Immature natural killer cell (primary cell): ENCODE measurements at regions not wholly inside any gene's neighbourhood (a gene's known extent, or its start where the extent isn't known, plus 50 kb on each side); places are given as distances from the start of the nearest gene placed in this dataset.
"Not testable (repeated sequence)": the region's sequence is repeated elsewhere in the genome, so short reads cannot be mapped to it uniquely, and the experiment has no call there.

Source experiments
- DNase-seq, 3 donors: peaks; one replicate each; pipeline ENCODE4 v3.0.0; 2022; ENCODE audit warnings: mixed read lengths in 1 of 3
- H3K27ac Mint-ChIP-seq, 6 donors: one replicate each; pipeline ENCODE4 v1.8.0; 2020; ENCODE audit warnings: mixed read lengths in 6 of 6, mild to moderate bottlenecking in 5 of 6, inconsistent platforms in 4 of 6, moderate library complexity in 3 of 6
- H3K27me3 Mint-ChIP-seq, 3 donors: one replicate each; pipeline ENCODE4 v1.8.0; 2020 to 2021; ENCODE audit warnings: low read depth in 3 of 3, mild to moderate bottlenecking in 3 of 3, mixed read lengths in 3 of 3, moderate library complexity in 3 of 3, inconsistent platforms in 1 of 3
- H3K36me3 Mint-ChIP-seq, 3 donors: one replicate each; pipeline ENCODE4 v1.8.0; 2020; ENCODE audit warnings: mixed read lengths in 3 of 3, inconsistent platforms in 2 of 3, mild to moderate bottlenecking in 2 of 3
- H3K4me1 Mint-ChIP-seq, 2 donors: one replicate each; pipeline ENCODE4 v1.8.0; 2020; ENCODE audit warnings: inconsistent platforms in 2 of 2, mild to moderate bottlenecking in 2 of 2, mixed read lengths in 2 of 2, moderate library complexity in 1 of 2
- H3K4me3 Mint-ChIP-seq, 5 donors: one replicate each; pipeline ENCODE4 v1.8.0; 2020; ENCODE audit warnings: mild to moderate bottlenecking in 5 of 5, mixed read lengths in 5 of 5, inconsistent platforms in 3 of 5, moderate library complexity in 3 of 5
- H3K9me3 Mint-ChIP-seq, 6 donors: one replicate each; pipeline ENCODE4 v1.8.0; 2020; ENCODE audit warnings: mild to moderate bottlenecking in 6 of 6, mixed read lengths in 6 of 6, inconsistent platforms in 4 of 6, moderate library complexity in 3 of 6

DNA sequence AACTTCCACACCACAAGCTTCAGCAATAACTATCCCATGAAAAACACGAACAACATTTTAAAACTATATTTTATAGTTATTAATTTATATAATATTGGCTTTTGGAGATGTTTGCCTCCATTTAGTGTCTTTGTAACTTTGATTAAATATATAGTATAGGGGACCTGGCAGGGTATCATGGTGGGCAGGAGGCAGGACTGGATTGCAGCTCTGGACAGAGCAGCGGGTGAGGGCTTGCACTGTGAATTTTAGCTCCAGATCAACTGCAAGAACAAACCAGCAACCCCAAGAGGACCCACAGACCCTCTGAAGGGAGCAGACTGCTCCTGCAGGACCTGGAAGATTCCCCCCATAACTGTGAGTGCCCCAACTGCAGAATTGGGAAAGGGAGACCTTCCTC, 777.9 kb downstream of the KCNJ2 start:
- Mint-ChIP-seq H3K36me3 (no peaks in the 10 kb centered on the region), H3K27ac (no peak overlapping the region), H3K9me3 (peaks cover 7 to 45% (median 23%) of the 10 kb centered on the region in 6 donors), H3K27me3 (peaks cover 0 to 5% (median 0%) of the 10 kb centered on the region in 3 donors), H3K4me1 (no peaks in the 10 kb centered on the region), H3K4me3 (no peak overlapping the region)
- DNase-seq = no peak

DNA sequence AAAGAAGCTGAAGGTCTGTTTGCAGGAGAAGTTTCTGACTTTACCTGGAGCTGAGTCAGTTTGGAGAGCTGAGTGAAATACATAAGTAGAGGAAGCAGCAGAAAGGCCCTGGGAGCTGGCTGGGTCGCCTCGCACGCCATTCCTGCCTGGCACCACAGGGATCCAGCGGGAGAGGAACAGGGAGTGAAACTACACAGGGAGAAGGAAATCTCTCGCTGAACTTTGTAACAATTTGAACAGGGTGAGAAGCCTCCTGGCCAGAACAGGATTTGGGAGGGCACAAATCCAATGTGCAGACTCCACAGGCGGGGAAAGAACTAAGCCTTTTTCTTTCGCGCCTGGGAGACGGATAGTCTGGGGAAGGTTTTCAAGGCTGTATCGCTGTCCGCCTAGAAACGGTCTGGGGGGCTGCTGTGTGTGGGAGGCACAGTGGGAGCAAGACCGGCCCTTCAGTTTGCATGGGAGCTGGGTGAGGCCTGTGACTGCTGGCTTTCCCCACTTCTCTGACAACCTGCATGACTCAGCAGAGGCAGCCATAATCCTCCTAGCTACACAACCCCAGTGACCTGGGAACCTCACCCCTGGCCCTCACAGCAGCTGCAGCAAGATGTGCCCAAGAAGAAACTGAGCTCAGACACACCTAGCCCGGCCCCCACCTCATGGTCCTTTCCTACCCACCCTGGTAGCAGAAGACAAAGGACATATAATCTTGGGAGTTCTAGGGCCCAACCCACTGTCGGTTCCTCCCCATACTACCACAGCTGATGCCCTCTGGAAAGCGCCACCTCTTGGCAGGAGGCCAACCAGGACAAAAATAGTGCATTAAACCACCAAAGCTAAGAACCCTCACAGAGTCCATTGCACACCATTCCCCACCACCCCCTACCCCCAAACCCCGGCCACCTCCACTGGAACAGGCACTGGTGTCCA, 778.6 kb downstream of the KCNJ2 start:
- Mint-ChIP-seq H3K36me3 (no peaks in the 10 kb centered on the region), H3K9me3 (peaks cover 10 to 46% (median 27%) of the 10 kb centered on the region in 6 donors), H3K4me1 (no peaks in the 10 kb centered on the region), H3K4me3 (no peak overlapping the region), H3K27me3 (peaks cover 0 to 5% (median 0%) of the 10 kb centered on the region in 3 donors), H3K27ac (no peak overlapping the region)
- no peak for DNase-seq

DNA sequence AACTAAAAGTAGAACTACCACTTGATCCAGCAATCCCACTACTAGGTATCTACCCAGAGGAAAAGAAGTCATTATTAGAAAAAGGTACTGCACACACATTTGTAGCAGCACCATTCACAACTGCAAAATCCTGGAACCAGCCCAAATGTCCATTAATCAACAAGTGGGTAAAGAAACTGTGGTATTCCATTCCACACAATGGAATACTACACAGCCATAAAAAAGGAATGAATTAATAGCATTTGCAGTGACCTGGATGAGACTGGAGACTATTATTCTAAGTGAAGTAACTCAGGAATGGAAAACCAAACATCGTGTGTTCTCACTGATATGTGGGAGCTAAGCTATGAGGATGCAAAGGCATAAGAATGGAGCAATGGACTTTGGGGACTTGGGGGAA, 783.8 kb downstream of the KCNJ2 start:
- H3K9me3 Mint-ChIP-seq = peaks cover 7 to 29% (median 23%) of the 10 kb centered on the region in 6 donors
- not testable (repeated sequence) for DNase-seq, H3K36me3 Mint-ChIP-seq, H3K4me3 Mint-ChIP-seq, H3K4me1 Mint-ChIP-seq, H3K27ac Mint-ChIP-seq, H3K27me3 Mint-ChIP-seq

DNA sequence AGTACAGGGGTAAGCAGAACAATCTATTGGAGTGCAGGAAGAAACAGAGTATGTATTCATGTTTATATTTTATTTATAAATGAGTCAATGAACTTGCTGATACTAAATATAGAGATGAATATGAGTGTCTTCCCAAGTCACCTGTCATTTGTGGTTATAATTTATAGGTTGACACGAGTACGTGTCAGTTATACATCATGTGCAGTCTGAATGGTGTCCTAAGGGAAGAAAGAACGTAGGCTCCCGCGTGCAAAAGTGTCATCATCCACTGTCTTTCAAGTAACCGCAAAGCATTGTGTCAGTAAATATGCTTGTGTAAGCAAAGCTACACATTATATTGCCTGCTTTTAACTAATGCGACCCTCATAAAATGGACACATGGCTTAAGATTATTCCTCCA, 786.1 kb downstream of the KCNJ2 start:
- no peak for DNase-seq
- Mint-ChIP-seq H3K4me1 (no peaks in the 10 kb centered on the region), H3K27me3 (peaks cover 0 to 5% (median 1%) of the 10 kb centered on the region in 3 donors), H3K27ac (no peak overlapping the region), H3K4me3 (no peak overlapping the region), H3K9me3 (peaks cover 7 to 27% (median 14%) of the 10 kb centered on the region in 6 donors), H3K36me3 (no peaks in the 10 kb centered on the region)

DNA sequence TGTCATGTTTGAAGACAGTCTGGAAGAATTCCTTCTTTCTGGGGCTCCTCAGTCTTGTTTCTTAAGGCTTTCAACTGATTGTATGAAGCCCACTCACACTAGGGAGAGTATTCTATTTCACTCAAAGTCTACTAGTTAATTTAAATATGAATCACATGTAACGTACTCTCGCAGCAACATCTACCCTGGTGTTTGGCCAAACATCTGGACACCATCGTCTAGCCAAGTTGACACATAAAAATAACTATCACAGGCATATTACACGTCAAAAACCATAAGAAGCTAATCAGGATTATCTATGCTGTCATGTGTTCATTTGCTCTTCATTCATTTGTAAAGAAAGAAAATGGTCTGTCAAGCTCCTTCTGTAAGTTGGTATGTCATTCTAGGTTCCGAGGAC, 787.4 kb downstream of the KCNJ2 start:
- Mint-ChIP-seq H3K4me3 (no peak overlapping the region), H3K4me1 (no peaks in the 10 kb centered on the region), H3K9me3 (peaks cover 5 to 25% (median 13%) of the 10 kb centered on the region in 6 donors), H3K27ac (no peak overlapping the region), H3K27me3 (peaks cover 0 to 2% (median 1%) of the 10 kb centered on the region in 3 donors), H3K36me3 (no peaks in the 10 kb centered on the region)
- DNase-seq = no peak

DNA sequence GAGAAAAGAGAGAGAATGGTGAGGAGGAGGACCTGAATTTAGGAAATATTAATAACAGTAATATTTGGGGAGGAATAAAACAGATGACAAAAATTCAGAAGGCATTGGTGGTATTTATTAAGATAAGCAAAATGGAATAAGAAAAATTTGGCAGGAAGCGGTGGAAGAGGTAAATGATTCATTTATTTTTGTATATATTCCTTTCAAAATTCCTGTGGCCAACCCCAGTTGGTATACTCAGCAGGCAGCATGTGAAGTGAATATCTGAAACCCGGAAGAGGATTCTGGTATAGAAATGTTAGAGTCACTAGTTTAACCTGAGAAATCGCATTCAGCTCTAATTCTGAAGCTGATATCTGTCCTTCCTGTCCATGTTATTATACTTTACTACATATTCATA, 792.0 kb downstream of the KCNJ2 start:
- no peak for DNase-seq
- H3K36me3 Mint-ChIP-seq = no peaks in the 10 kb centered on the region
- H3K4me1 Mint-ChIP-seq = no peaks in the 10 kb centered on the region
- peak overlapping the region in 1 of 6 donors; percentile 1 for H3K27ac Mint-ChIP-seq
- no peaks in the 10 kb centered on the region for H3K27me3 Mint-ChIP-seq
- peaks cover 0 to 32% (median 12%) of the 10 kb centered on the region in 6 donors for H3K9me3 Mint-ChIP-seq
- no peak overlapping the region for H3K4me3 Mint-ChIP-seq

DNA sequence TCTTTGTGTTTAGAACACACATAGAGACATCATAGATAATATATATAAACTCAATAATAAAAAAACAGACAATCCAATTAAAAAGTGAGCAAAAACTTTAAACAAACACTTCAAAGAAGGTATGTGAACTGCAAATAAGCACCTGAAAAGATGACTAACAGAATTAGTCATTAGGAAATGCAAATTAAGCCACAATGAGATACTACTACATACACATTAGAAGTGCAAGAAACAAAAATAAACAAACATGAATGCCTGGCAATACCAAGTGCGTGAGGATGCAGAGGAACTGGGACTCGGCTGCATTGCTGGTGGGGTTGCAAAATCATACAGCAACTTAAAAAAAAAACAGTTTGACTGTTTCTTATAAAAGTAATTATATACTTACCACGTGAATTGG, 799.0 kb downstream of the KCNJ2 start:
- H3K4me1 Mint-ChIP-seq = no peaks in the 10 kb centered on the region
- no peak overlapping the region for H3K27ac Mint-ChIP-seq
- H3K9me3 Mint-ChIP-seq = peaks cover 0 to 29% (median 12%) of the 10 kb centered on the region in 6 donors
- no peaks in the 10 kb centered on the region for H3K27me3 Mint-ChIP-seq
- H3K36me3 Mint-ChIP-seq = no peaks in the 10 kb centered on the region
- H3K4me3 Mint-ChIP-seq = no peak overlapping the region
- no peak for DNase-seq

DNA sequence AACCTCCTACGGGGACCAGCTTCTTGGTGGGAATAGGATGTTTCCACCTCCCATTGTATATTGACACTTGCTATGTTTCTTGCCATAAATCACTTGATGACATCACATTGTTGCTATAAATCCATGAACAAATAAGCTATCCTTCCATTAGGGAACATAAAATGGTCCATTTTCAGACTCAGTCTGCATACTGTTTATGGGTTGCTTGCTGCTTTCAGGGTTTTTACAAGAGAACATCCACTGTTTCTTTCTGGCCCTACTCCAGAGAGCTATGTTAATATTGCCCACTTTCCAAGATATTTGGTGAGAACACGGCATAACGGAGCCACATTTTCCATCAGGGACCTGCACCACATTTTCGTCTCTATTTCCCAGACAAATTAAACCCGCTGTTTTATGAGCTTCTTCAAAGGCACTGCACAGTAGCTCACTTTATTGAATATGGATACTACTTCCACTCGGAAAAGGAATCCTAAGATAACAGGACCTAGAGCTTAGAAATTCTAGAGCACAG, 800.2 kb downstream of the KCNJ2 start:
- no peak for DNase-seq
- peaks cover 0 to 1% (median 0%) of the 10 kb centered on the region in 3 donors for H3K27me3 Mint-ChIP-seq
- no peak overlapping the region for H3K27ac Mint-ChIP-seq
- no peaks in the 10 kb centered on the region for H3K4me1 Mint-ChIP-seq
- no peak overlapping the region for H3K4me3 Mint-ChIP-seq
- H3K9me3 Mint-ChIP-seq = peaks cover 2 to 21% (median 10%) of the 10 kb centered on the region in 6 donors
- no peaks in the 10 kb centered on the region for H3K36me3 Mint-ChIP-seq

DNA sequence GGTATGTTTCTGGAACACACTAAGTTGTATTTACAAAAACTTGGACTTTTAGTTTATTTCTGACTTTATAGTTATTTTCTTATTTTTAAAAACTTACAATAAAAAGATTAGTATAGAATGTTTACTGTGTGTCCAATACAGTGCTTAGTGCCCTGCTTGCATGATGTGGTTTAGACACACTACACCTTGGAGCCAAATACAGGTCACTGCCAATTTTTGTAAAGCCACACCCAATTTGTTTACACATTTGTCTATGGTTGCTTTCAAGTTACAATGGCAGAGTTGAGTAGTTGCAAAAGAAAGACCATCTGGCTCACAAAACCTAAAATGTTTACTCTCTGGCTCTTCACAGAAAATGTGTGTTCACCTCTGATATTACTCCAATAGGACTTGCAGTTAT, 807.1 kb downstream of the KCNJ2 start:
- no peak overlapping the region for H3K27ac Mint-ChIP-seq
- H3K27me3 Mint-ChIP-seq = peaks cover 0 to 2% (median 1%) of the 10 kb centered on the region in 3 donors
- H3K4me1 Mint-ChIP-seq = no peaks in the 10 kb centered on the region
- H3K4me3 Mint-ChIP-seq = no peak overlapping the region
- no peak for DNase-seq
- H3K9me3 Mint-ChIP-seq = peaks cover 6 to 41% (median 8%) of the 10 kb centered on the region in 6 donors
- no peaks in the 10 kb centered on the region for H3K36me3 Mint-ChIP-seq

DNA sequence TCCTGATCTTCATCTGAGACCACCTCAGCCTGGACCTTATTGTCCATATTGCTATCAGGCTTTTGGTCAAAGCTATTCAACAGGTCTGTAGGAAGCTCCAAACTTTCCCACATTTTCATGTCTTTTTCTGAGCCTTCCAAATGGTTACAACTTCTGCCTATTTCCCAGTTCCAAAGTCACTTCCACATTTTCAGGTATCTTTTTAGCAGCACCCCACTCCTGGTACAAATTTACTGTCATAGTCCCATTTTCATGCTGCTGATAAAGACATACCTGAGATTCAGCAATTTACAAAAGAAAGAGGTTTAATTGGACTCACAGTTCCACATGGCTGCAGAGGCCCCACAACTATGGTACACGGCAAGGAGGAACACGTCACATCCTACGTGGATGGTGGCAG, 815.5 kb downstream of the KCNJ2 start:
- Mint-ChIP-seq H3K9me3 (peaks cover 15 to 72% (median 26%) of the 10 kb centered on the region in 6 donors), H3K36me3 (no peaks in the 10 kb centered on the region), H3K4me1 (no peaks in the 10 kb centered on the region), H3K27ac (no peak overlapping the region), H3K27me3 (peaks cover 0 to 5% (median 1%) of the 10 kb centered on the region in 3 donors), H3K4me3 (no peak overlapping the region)
- no peak for DNase-seq

DNA sequence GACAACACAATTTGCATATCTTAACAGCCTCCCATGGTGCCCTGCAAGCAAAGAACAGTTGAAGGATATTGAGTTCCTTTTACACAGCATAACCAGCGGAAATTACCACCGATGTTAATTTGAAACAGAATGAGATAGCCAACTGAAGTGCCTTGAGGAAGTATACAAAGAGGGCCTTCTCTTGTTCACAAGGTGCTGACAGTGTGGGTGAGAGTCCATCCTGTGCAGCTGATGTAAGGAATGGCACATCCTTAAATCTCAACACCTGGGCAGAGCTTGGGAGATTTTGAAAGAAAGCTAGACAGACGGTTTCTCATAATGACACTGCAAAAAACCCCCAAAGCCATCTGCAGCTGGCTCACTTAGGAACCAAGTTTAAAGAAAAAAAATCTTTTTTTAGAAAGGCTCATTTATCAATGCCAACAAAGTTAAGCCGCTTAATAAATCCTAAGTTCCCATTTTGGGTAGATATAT, 818.6 kb downstream of the KCNJ2 start:
- H3K4me1 Mint-ChIP-seq = no peaks in the 10 kb centered on the region
- H3K36me3 Mint-ChIP-seq = no peaks in the 10 kb centered on the region
- peaks cover 0 to 5% (median 1%) of the 10 kb centered on the region in 3 donors for H3K27me3 Mint-ChIP-seq
- peaks cover 18 to 67% (median 23%) of the 10 kb centered on the region in 6 donors for H3K9me3 Mint-ChIP-seq
- no peak overlapping the region for H3K4me3 Mint-ChIP-seq
- DNase-seq = no peak
- H3K27ac Mint-ChIP-seq = no peak overlapping the region

DNA sequence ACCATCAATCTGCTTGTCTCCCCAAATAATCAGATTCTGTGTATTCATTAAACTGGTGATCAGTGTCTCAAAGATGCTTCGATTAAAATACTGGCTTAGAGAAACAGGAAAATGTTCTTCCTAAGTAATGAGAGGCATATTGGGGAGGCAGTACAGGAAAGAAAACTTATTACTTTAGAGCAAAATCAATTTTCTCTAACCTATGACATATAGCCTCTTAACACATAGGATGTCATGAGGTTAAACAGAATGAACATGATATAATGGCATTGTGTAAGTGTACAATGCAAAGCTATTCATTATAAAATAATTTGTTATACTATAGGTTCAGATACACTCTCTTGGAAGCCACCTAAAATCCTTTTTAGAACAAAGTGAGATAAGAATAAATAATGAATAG, 819.3 kb downstream of the KCNJ2 start:
- Mint-ChIP-seq H3K27ac (no peak overlapping the region), H3K4me1 (no peaks in the 10 kb centered on the region)

DNA sequence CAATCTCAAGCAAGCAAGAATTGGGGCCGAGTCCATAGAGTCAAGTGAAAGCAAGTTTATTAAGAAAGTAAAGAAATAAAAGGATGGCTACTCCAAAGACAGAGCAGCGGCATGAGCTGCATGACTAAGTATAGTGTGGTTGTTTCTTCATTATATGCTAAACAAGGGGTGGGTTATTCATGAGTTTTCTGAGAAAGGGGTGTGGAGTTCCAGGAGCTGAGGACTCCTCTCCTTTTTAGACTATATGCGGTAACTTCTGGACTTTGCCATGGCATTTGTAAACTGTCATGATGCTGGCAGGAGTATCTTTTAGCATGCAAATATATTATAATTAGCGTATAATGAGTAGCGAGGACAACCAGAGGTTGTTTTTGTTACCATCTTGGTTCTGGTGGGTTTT, 819.9 kb downstream of the KCNJ2 start:
- H3K4me3 Mint-ChIP-seq = no peak overlapping the region
- H3K27ac Mint-ChIP-seq = no peak overlapping the region
- no peaks in the 10 kb centered on the region for H3K4me1 Mint-ChIP-seq
- H3K9me3 Mint-ChIP-seq = peaks cover 13 to 58% (median 18%) of the 10 kb centered on the region in 6 donors
- H3K36me3 Mint-ChIP-seq = no peaks in the 10 kb centered on the region
- H3K27me3 Mint-ChIP-seq = peaks cover 0 to 2% (median 1%) of the 10 kb centered on the region in 3 donors
- DNase-seq = no peak

More for the DNA sequence above, 819.3 kb downstream of the KCNJ2 start:
- H3K9me3 Mint-ChIP-seq = peaks cover 13 to 61% (median 18%) of the 10 kb centered on the region in 6 donors
- H3K36me3 Mint-ChIP-seq = no peaks in the 10 kb centered on the region
- no peak overlapping the region for H3K4me3 Mint-ChIP-seq
- DNase-seq = no peak
- H3K27me3 Mint-ChIP-seq = peaks cover 0 to 3% (median 1%) of the 10 kb centered on the region in 3 donors

DNA sequence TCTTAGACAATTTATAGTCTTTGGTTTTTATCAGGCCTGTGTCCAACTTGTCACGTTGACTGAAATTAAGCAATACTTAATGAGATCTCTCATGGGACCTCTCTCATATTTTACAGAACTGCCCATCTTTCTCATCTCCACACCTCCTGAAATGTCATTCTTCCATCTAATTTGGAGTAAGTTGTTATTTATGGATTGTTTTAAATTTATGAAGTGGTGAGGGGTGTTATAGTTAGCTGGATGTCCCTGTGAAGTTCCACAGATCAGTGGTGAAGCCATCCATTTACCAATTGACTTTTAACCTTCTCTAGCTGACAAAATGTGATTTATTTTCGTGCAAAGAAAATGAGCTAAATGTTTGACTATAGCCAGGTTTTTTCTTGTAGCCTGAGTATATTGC, 824.9 kb downstream of the KCNJ2 start:
- H3K9me3 Mint-ChIP-seq = peaks cover 3 to 47% (median 17%) of the 10 kb centered on the region in 6 donors
- no peak overlapping the region for H3K4me3 Mint-ChIP-seq
- H3K27ac Mint-ChIP-seq = no peak overlapping the region
- peaks cover 0 to 1% (median 0%) of the 10 kb centered on the region in 3 donors for H3K27me3 Mint-ChIP-seq
- DNase-seq = no peak
- H3K4me1 Mint-ChIP-seq = no peaks in the 10 kb centered on the region
- peaks cover 0 to 3% (median 0%) of the 10 kb centered on the region in 3 donors for H3K36me3 Mint-ChIP-seq
